HG03575 (cell line): ENCODE measurements at regions not wholly inside any gene's neighbourhood (a gene's known extent, or its start where the extent isn't known, plus 50 kb on each side); places are given as distances from the start of the nearest gene placed in this dataset.
"Not testable (repeated sequence)": the region's sequence is repeated elsewhere in the genome, so short reads cannot be mapped to it uniquely, and the experiment has no call there.

Experiments
- ATAC-seq: cut with Tn5 transposase; IDR thresholded peaks from one replicate; pipeline ENCODE4 v1.9.1; 2021; ENCODE audit not compliant: unreplicated experiment, insufficient number of reproducible peaks, low FRiP score; ENCODE audit errors: extremely low read depth

DNA sequence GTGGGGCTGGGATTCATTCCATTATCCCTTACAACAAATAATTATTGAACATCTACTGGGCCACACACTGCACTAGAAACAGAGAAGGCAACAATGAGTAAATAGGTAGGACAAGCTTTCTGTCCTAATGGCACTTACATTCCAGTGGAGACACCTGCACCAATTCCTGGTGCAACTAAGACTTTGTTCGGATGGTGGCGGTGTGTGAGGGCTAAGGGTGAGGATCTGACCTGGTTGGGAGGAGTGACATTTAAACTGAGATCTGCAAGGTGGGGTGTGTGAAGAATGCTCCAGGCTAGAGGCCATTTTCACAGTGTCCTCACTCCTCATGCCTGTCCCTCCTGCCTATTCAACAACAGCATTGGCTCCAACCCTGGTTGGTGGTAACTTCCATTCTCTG is 510.0 kb downstream of the XYLT1 start:
- ATAC-seq = no peak

DNA sequence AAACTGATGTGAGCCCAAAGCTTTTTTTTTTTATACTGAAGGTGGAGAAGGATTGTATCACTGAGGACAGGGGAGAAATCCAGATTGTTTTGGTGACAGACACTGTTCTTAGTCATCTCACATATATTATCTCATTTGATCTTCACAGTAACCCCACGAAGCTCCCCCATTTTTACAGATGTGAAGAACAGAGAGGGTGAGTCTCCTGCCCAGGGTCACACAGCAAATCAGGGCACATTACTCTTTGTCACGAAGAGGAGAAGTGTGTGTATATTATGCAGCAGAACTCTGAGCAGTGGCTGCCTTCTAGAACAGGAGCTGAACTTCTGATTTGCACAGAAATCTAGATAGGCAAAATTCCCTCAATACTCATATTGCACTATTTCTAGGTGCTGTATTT is 504.3 kb downstream of the XYLT1 start:
- no peak for ATAC-seq

DNA sequence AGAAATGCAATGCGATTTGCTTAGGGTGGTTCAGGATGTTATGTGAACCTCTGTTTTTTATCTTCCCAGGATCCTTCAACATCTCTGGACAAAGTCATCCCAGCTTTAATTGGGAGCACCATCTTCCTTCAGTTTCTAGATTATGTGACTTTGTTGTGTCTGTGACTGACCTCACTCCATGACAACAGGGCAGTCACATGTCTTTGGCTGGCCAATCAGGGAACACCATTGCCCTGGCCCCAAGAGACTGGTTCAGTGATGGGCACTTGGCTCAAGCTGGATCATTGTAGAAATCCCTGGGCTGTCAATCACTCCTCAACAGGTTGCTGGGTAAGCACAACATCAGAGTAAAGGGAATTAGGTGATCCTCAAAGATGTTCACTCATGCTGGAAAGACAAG is 499.7 kb downstream of the XYLT1 start:
- ATAC-seq = no peak

DNA sequence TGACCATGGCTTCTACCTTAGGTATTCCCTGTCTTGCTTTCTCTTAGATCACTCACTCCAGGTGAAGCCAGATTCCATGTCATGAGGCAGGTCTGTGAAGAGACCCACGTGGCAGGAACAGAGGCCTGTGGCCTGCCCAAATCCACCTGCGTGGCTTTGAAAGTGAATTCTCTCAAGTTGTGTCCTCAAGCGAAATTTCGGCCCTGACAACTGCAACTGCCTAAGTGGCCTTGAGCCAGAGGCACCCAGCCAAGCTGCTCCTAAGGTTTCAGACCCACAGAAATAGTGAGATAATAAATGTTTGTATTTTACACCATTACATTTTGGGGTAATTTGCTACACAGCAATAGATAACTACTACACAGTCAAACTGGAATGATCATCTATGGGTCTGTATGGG is 497.9 kb downstream of the XYLT1 start:
- no peak for ATAC-seq

DNA sequence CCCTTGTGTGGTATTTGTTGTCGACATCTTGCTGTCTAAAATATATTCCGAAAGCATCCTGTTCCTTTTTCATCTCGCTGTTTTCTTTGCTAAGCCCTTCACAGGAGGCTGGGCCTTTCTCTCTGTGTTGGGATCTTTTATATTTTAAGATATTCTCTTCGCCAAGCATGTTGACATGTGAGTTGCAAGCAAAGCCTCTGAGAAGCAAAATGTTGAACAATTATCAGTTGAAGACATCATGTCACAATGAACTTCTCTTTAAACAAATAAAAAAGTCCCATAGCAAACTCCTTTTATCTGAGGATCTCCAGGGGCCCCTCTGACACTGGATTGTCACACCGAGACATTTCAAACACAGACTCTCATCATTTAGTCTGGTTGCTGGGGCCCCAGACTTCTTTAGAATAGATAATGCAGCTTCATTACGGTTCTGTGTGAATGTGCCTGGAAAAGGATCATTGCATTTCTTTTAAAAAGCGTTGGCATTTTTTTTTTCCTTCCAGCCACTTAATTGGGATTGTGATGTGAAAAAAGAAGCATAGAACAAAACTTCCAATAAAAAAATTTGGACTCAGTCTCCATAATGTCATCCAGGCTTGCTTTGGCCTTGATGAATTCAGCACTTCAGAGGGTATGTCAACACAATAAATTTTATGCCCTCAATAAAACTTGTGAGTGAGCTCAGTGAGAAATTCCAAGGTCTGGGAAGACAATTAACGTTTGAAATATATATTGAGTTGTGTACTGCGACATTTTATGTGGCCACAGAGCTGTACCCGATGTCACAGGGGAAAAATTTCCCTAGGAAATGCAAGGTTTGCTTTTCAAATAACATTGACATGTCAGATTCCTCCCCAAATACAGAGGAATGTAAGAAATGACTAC is 496.8 kb downstream of the XYLT1 start:
- no peak for ATAC-seq

DNA sequence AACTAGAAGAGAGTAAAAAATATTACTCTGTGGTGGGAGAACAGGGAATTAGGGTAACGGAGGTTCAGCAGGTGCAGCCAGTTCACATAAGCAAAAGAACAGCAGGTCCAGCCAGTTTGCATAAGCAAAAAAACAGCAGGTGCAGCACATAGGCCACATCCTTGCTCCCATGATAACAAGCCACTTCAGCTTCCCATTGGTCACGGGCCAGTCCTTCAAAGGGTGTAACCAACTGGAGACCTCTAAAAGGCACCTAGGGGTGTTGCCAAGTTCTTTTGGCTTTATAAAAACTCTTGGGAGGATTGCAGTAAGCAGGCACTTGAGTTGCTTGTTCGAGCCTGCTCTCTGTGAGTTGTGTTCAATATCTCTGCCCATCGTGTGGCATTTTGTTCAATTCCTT is 488.1 kb downstream of the XYLT1 start:
- no peak for ATAC-seq

DNA sequence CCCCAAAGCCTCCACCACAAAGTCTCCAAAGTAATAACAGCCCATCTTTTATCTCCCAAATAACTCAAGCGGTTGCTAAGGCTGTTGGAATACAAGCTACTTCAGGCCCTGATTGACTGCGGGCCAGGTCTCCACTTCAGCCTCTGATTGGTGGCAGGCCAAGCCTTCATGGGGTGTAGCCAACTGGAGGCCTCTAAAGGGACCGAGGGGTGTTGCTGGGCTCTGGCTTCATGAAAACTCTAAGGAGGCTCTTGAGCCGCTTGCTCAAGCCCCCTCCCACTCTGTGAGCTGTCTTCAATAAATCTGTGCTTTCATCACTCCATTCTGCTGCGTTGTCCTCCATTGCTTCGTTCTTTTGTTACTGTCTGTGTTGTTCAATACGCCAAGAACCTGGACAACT is 487.2 kb downstream of the XYLT1 start:
- ATAC-seq = no peak

DNA sequence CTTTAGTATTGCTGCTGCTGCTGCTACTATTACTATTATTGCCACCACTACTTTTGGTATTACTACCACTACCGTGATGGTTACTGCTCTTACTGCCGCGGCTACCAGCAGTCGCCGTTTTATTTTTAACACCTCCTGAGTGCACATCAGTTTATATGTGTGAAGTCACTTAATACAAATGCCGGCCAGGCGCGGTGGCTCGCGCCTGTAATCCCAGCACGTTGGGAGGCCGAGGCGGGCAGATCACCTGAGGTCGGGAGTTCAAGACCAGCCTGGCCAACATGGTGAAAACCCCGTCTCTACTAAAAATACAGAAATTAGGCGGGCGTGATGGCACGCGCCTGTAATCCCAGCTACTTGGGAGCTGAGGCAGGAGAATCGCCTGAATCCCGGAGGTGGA is 486.7 kb downstream of the XYLT1 start:
- not testable (repeated sequence) for ATAC-seq

DNA sequence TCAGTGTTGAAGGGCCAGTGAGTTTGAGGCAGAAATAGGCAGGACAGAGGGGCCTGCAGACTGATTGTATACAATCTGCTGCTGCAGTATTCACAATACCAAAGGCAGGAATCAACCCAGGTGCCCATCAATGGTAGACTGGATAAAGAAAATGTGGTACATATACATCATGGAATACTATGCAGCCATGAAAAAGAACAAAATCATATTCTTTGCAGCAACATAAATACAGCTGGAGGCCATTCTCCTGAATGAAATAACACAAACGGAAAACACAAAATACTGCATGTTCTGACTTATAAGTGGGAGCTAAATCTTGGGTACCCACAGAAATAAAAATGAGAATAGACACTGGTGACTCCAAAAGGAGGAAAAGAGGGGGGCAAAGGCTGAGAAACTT is 485.1 kb downstream of the XYLT1 start:
- no peak for ATAC-seq

DNA sequence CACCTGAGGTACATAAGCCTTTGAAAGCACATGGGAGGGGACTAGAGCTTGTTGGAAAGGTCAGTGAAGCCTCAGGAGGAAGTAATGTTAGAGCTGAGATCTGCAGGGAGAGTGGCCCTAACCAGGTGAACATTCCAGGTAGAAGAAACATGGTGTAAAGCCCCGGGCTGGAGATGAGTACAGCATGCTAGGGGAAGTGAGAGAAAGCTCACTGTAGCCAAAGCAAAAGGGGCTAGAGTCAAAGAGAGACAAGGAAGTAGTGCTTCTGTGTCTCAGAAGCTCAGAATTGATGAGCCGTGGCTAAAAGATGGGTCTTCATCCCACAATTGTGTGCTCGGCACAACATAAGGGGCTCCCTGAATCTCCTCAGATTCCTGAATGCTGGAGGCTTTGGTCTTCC is 481.8 kb downstream of the XYLT1 start:
- ATAC-seq = no peak

DNA sequence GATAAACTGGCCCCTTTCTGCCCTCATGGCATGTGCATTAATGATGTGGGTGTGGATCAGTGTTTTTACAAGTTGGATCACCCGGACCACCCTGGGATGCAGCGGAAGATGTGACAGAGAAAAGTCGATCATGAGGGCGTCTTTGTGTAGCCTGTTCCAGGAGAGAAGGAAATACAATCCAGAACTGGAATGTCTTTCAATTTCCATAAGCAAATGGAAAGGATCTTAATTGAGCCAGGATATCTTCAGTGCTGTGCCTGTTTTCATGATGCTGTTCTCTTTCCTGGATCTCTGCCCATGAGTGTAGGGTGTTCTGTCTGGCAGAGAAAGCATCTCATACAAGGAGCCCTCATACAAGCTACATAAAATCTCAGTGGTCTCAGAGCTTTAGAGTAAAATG is 481.4 kb downstream of the XYLT1 start:
- ATAC-seq = no peak

DNA sequence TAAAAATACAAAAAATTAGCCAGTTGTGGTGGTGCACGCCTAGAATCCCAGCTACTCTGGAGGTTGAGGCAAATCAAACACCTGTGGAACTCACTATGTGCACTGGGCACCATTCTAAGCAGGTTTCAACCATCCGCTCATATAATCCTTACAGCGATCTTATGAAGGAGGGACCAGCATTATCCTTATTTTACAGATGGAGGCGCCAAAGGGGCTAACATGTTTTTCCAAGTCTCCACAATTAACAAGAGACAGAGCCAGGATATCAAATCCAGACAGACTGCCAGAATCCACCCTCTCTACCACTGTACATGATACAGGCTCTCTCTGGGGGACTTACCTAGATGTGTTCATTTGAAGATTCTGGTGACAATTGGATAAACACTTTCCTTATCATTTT is 479.0 kb downstream of the XYLT1 start:
- ATAC-seq = no peak

DNA sequence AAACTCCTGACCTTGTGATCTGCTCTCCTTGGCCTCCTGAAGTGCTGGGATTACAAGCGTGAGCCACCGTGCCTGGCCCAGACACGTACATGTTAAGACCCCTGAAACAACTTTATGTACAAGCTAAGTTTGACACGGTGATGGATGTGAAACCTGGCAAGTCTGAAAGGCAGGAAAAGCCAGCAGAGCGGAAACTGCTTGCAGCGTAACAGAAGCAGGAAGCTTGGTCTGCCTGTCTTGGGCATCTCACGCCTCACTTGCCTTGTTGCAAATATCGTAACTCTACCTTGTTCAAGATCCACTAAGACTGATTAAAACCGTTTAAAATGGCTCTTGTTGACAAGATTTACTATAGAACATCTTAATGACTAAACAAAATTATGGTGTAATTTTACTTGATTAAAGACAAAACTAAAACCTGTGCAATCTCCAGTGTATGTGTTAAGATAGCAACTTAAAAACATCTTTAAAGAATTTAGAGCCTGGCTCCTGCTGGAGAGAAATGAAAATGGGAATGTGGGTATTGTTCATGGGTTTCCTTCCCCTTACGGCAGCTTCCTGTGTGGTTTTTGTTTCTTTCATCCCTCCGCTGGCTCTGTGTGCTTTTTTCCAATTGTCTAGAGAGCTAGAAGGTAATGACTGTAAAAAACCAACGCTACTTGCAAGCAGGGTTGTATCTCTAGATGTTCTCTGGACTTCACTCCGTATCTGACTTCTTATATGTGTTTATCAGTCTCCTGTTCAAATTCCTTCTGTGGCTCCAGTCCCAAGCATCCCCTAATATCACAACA is 477.6 kb downstream of the XYLT1 start:
- ATAC-seq = no peak

DNA sequence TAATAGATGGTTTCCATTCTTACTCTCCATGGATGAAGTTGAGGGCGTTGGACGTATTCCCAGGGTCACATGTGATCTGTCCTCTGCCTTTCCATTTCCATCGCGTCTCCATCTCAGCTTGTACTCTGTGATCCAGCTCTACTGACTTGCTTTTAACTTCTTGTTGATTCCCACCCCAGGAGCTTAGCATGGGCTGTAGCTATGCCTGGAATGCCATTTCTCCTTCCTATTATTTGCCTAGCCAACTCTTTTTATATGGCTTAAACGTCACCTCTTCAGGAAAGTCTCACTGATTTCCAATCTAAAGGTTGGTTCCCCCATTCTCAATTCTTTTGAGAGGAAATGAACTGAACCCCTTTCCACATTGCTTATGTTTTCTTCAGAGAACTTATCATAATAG is 475.9 kb downstream of the XYLT1 start:
- ATAC-seq = no peak

DNA sequence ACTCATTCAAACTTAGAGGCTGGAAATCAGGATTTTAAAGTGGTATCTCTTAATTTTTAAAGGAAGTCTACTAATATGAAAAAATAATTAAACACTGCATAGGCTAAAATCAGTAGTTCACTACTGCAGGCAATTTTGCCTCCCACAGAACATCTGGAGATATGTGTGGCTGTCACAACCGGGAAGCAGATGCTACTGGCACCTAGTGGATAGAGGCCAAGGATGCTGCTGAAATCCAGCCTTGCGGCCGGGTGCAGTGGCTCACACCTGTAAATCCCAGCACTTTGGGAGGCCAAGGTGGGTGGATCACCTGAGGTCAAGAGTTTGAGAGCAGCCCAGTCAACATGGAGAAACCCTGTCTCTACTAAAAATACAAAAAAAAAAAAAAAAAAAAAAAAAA is 473.9 kb downstream of the XYLT1 start:
- ATAC-seq = no peak

DNA sequence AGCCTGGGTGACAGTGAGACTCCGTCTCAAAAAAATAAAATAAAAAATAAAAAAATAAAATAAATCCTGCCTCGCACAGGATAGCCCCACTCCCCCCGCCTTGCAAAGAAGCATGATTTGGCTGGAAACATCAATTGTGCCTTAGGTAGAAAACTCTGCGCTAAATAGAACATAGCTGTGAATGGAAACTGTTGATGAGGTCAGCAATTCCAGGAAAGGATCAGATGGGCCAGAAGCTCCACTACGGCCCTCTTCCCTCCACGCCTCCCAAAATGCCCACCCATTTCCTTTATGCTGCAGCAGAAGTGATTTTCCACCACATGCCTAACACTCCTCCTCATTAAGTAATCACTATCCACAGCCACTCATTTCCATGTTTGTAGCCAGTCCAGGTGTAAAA is 473.4 kb downstream of the XYLT1 start:
- no peak for ATAC-seq

DNA sequence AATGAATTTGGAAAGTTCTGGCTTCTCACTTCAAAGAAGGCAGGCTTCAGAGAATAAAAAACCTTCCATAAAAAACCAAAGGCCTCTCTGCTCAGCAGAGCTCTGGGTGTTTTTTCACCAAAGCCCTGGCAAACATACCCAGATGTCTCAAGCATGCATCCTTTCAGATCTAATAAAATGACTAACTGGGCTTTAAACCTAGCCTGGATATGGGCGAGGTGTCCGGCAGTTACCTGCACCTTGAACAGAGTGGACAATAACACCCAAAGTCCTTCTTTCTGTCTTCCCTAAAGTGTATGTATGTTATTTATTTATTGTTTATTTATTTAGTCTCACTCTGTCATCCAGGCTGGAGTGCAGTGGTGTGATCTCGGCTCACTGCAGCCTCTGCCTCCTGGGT is 469.3 kb downstream of the XYLT1 start:
- ATAC-seq = no peak

DNA sequence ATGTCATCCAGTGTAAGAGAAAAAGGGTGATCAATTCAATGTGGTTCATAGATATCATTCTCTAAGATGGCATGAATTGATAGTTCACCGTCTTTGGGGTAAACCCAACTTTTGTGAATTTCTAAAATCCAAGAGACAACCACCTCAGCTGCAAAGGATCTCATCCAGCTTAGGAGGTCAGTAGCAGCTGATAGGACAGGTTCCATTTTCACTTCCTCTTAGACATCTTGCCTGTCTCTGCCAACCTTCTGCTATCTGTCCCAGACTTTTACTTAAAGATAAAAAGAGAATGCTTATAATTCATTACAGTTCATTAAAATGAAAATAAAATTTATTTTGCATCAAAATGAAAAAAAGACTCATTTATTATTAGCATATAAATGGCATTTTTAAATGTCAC is 468.2 kb downstream of the XYLT1 start:
- ATAC-seq = no peak

DNA sequence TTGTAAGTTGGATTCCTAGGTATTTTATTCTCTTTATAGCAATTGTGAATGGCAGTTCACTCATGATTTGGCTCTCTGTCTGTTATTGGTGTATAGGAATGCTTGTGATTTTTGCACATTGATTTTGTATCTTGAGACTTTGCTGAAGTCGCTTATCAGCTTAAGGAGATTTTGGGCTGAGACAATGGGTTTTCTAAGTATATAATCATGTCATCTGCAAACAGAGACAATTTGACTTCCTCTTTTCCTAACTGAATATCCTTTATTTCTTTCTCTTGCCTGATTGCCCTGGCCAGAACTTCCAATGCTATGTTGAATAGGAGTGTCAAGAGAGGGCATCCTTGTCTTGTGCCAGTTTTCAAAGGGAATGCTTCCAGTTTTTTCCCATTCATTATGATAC is 464.8 kb downstream of the XYLT1 start:
- not testable (repeated sequence) for ATAC-seq

DNA sequence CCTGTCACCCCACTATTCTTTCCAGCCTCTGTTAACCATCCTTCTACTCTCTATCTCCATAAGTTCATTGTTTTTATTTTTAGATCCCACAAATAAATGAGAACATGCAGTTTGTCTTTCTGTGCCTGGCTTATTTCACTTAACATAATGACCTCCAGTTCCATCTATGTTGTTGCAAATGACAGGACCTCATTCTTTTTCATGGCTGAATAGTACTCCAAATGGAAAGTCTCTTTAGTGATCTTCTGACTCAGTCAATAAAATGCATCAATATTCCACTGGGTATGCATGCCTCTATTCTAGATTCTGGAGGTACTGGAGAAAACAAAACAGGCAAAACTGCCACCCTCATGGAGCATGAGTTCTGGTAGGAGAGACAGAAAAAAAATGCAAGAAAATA is 459.0 kb downstream of the XYLT1 start:
- no peak for ATAC-seq
